ENCODE measurements at regions not wholly inside any gene's neighbourhood (a gene's known extent, or its start where the extent isn't known, plus 50 kb on each side); places are given as distances from the start of the nearest gene placed in this dataset.

- Histone ChIP-seq H4K20me1 (no peaks in the 10 kb centered on the region), H3K9me3 (replicated peaks in 1 of 11) (peaks cover 0 to 23% (median 0%) of the 10 kb centered on the region in 11 experiments; a peak in 5 of 22 replicates), H3K4me2 (no peak overlapping the region), H3K36me3 (no peaks in the 10 kb centered on the region), H3K9ac (no peak overlapping the region), H3K4me1 (peaks cover 0 to 14% (median 7%) of the 10 kb centered on the region in 10 experiments; a peak in 7 of 20 replicates), H3K27me3 (no peaks in the 10 kb centered on the region), H3K4me3 (no peak overlapping the region), H3K27ac (peak overlapping the region in 5 of 11 experiments; percentile 8 to 20 (median 15); a peak in 5 of 22 replicates)
- no peak for TF ChIP-seq Cebpa-rat (IDR thresholded peaks at IDR 0.05)
These were observed 582.6 kb upstream of the CDH5 start for GRCh38 chr16:65783709-65784474.

- Histone ChIP-seq H3K27ac (no peak overlapping the region), H3K4me3 (no peak overlapping the region), H3K9me3 (replicated peaks in 1 of 11) (peaks cover 0 to 23% (median 0%) of the 10 kb centered on the region in 11 experiments; a peak in 5 of 22 replicates), H3K4me2 (no peak overlapping the region), H3K9ac (no peak overlapping the region), H3K27me3 (no peaks in the 10 kb centered on the region), H4K20me1 (no peaks in the 10 kb centered on the region), H3K36me3 (no peaks in the 10 kb centered on the region), H3K4me1 (peaks cover 0 to 14% (median 4%) of the 10 kb centered on the region in 10 experiments; a peak in 7 of 20 replicates)
- TF ChIP-seq Cebpa-rat (IDR thresholded peaks at IDR 0.05), result no peak
These were observed 583.6 kb upstream of the CDH5 start for GRCh38 chr16:65782611-65783600.

- H3K36me3 ChIP-seq, result no peaks in the 10 kb centered on the region
- no peak for TF ChIP-seq Cebpa-rat (IDR thresholded peaks at IDR 0.05)
- H4K20me1 ChIP-seq, result no peaks in the 10 kb centered on the region
- H3K4me3 ChIP-seq, result no peak overlapping the region
- no peak overlapping the region for H3K27ac ChIP-seq
- H3K9me3 ChIP-seq (replicated peaks in 1 of 11), result peaks cover 4 to 32% (median 10%) of the 10 kb centered on the region in 11 experiments
- no peak overlapping the region for H3K4me2 ChIP-seq
- H3K9ac ChIP-seq, result no peak overlapping the region
- no peaks in the 10 kb centered on the region for H3K27me3 ChIP-seq
- peaks cover 0 to 14% (median 0%) of the 10 kb centered on the region in 10 experiments; a peak in 5 of 20 replicates for H3K4me1 ChIP-seq
These were observed 584.6 kb upstream of the CDH5 start for GRCh38 chr16:65781855-65782254.

- Histone ChIP-seq H3K9ac (no peak overlapping the region), H3K9me3 (replicated peaks in 1 of 11) (peaks cover 9 to 37% (median 15%) of the 10 kb centered on the region in 11 experiments), H3K27ac (0 out of 22 replicates have a peak overlapping the region, but pooled peaks of 1 of the 11 experiments have one; percentile 9), H3K4me1 (peaks cover 0 to 14% (median 0%) of the 10 kb centered on the region in 10 experiments; a peak in 5 of 20 replicates), H3K4me2 (peak overlapping the region in 1 of 11 experiments; percentile 23; a peak in 2 of 22 replicates), H3K36me3 (no peaks in the 10 kb centered on the region), H3K27me3 (no peaks in the 10 kb centered on the region), H3K4me3 (no peak overlapping the region), H4K20me1 (no peaks in the 10 kb centered on the region)
- no peak for TF ChIP-seq Cebpa-rat (IDR thresholded peaks at IDR 0.05)
These were observed 585.1 kb upstream of the CDH5 start for GRCh38 chr16:65781363-65781762.

- H3K4me2 ChIP-seq, result no peak overlapping the region
- peaks cover 0 to 14% (median 0%) of the 10 kb centered on the region in 10 experiments; a peak in 5 of 20 replicates for H3K4me1 ChIP-seq
- TF ChIP-seq Cebpa-rat (IDR thresholded peaks at IDR 0.05), result no peak
- no peaks in the 10 kb centered on the region for H4K20me1 ChIP-seq
- H3K27me3 ChIP-seq, result no peaks in the 10 kb centered on the region
- H3K9ac ChIP-seq, result no peak overlapping the region
- H3K36me3 ChIP-seq, result no peaks in the 10 kb centered on the region
- H3K4me3 ChIP-seq, result no peak overlapping the region
- peaks cover 14 to 48% (median 23%) of the 10 kb centered on the region in 11 experiments for H3K9me3 ChIP-seq (replicated peaks in 1 of 11)
- peak overlapping the region in 5 of 11 experiments; percentile 29 to 54 (median 47); a peak in 6 of 22 replicates for H3K27ac ChIP-seq
These were observed 587.3 kb upstream of the CDH5 start for GRCh38 chr16:65779201-65779600.

- H3K27ac ChIP-seq, result 0 out of 22 replicates have a peak overlapping the region, but pooled peaks of 1 of the 11 experiments have one; percentile 16
- no peak for TF ChIP-seq Cebpa-rat (IDR thresholded peaks at IDR 0.05)
- peaks cover 0 to 8% (median 0%) of the 10 kb centered on the region in 11 experiments; a peak in 3 of 22 replicates for H3K36me3 ChIP-seq
- no peak overlapping the region for H3K4me3 ChIP-seq
- peaks cover 19 to 68% (median 34%) of the 10 kb centered on the region in 11 experiments for H3K9me3 ChIP-seq (replicated peaks in 1 of 11)
- H3K27me3 ChIP-seq, result no peaks in the 10 kb centered on the region
- H3K9ac ChIP-seq, result no peak overlapping the region
- H3K4me1 ChIP-seq, result peaks cover 0 to 34% (median 18%) of the 10 kb centered on the region in 10 experiments; a peak in 17 of 20 replicates
- H3K4me2 ChIP-seq, result no peak overlapping the region
- no peaks in the 10 kb centered on the region for H4K20me1 ChIP-seq
These were observed 589.8 kb upstream of the CDH5 start for GRCh38 chr16:65776639-65777183.

- Histone ChIP-seq H3K36me3 (peaks cover 0 to 17% (median 6%) of the 10 kb centered on the region in 11 experiments; a peak in 13 of 22 replicates), H3K9ac (no peak overlapping the region), H3K4me3 (no peak overlapping the region), H3K4me2 (no peak overlapping the region), H3K27me3 (no peaks in the 10 kb centered on the region), H3K27ac (no peak overlapping the region; a peak in 1 of 22 replicates), H3K4me1 (peaks cover 0 to 43% (median 22%) of the 10 kb centered on the region in 10 experiments; a peak in 16 of 20 replicates), H3K9me3 (replicated peaks in 1 of 11) (peaks cover 28 to 76% (median 40%) of the 10 kb centered on the region in 11 experiments), H4K20me1 (no peaks in the 10 kb centered on the region)
- no peak for TF ChIP-seq Cebpa-rat (IDR thresholded peaks at IDR 0.05)
These were observed 590.7 kb upstream of the CDH5 start for GRCh38 chr16:65775829-65776228.

GRCh38 chr16:65774350-65774749 is 592.1 kb upstream of the CDH5 start:
- no peak for TF ChIP-seq Cebpa-rat (IDR thresholded peaks at IDR 0.05)
- Histone ChIP-seq H3K9me3 (replicated peaks in 1 of 11) (peaks cover 42 to 84% (median 49%) of the 10 kb centered on the region in 11 experiments), H3K36me3 (peaks cover 0 to 22% (median 13%) of the 10 kb centered on the region in 11 experiments; a peak in 14 of 22 replicates), H4K20me1 (no peaks in the 10 kb centered on the region), H3K27me3 (no peaks in the 10 kb centered on the region), H3K27ac (peak overlapping the region in 3 of 11 experiments; percentile 13 to 99 (median 50); a peak in 3 of 22 replicates), H3K4me2 (no peak overlapping the region), H3K4me1 (peaks cover 6 to 57% (median 35%) of the 10 kb centered on the region in 10 experiments; a peak in 17 of 20 replicates), H3K4me3 (no peak overlapping the region), H3K9ac (no peak overlapping the region)

All from BLaER1 treated with 17β-estradiol and CSF1 and Interleukin-3, amounts not matched to agents 10 nM and 100 nM (cell line).